GM23248 (cell line): ENCODE measurements at regions not wholly inside any gene's neighbourhood (a gene's known extent, or its start where the extent isn't known, plus 50 kb on each side); places are given as distances from the start of the nearest gene placed in this dataset.

Experiments used
- EZH2 ChIP-seq: fragments of 200-600 bp; sonication (generic); IDR thresholded peaks from 2 replicates; pipeline ENCODE4 v1.6.1; 2018; ENCODE audit warnings: antibody characterized with exemption, mild to moderate bottlenecking; ENCODE audit not compliant: insufficient read depth, poor library complexity, severe bottlenecking
- EZH2phosphoT487 ChIP-seq: fragments of 200-600 bp; sonication (generic); IDR thresholded peaks from 2 replicates; pipeline ENCODE4 v1.6.1; 2018; ENCODE audit warnings: antibody characterized with exemption, moderate library complexity, mild to moderate bottlenecking, low read depth; ENCODE audit not compliant: insufficient read depth

GRCh38 chr22:27641049-27641795 lies 160.3 kb downstream of the MN1 start:
- no peak for TF ChIP-seq EZH2
- TF ChIP-seq EZH2phosphoT487 = no peak
